ACC112 (cell line): ENCODE measurements at regions not wholly inside any gene's neighbourhood (a gene's known extent, or its start where the extent isn't known, plus 50 kb on each side); places are given as distances from the start of the nearest gene placed in this dataset.

Source experiments
- H2AFZ ChIP-seq: fragments of 200-600 bp; sonication (generic); one replicate; pipeline ENCODE4 v1.6.0; 2017; ENCODE audit warnings: antibody characterized with exemption, low read length; ENCODE audit not compliant: unreplicated experiment
- H3K27ac ChIP-seq: fragments of 200-600 bp; sonication (generic); 2 replicates; pipeline ENCODE4 v1.5.1; 2014; ENCODE audit warnings: low read depth, mild to moderate bottlenecking, antibody characterized with exemption, low read length, moderate library complexity
- H3K27me3 ChIP-seq: fragments of 200-600 bp; sonication (generic); 2 replicates; pipeline ENCODE4 v1.6.1; 2014; ENCODE audit warnings: mild to moderate bottlenecking, antibody characterized with exemption, low read length, moderate library complexity, mixed read lengths; ENCODE audit not compliant: insufficient read depth
- H3K36me3 ChIP-seq: fragments of 200-600 bp; sonication (generic); 2 replicates; pipeline ENCODE4 v1.6.1; 2016; ENCODE audit warnings: mild to moderate bottlenecking, antibody characterized with exemption, low read length, moderate library complexity, mixed read lengths; ENCODE audit not compliant: insufficient read depth
- H3K4me1 ChIP-seq: fragments of 200-600 bp; sonication (generic); one replicate; pipeline ENCODE4 v1.6.1; 2016; ENCODE audit warnings: low read length, mixed read lengths; ENCODE audit not compliant: insufficient read depth, unreplicated experiment, control insufficient read depth
- H3K4me3 ChIP-seq: fragments of 200-600 bp; sonication (generic); 2 replicates; pipeline ENCODE4 v1.5.1; 2014; ENCODE audit warnings: mild to moderate bottlenecking, low read depth, low read length
- H3K79me2 ChIP-seq: fragments of 200-600 bp; sonication (generic); one replicate; pipeline ENCODE4 v1.6.0; 2016; ENCODE audit warnings: low read length; ENCODE audit not compliant: control insufficient read depth, unreplicated experiment, insufficient read depth

- H3K36me3 ChIP-seq, result no peaks in the 10 kb centered on the region
- no peak overlapping the region for H3K4me3 ChIP-seq
- H3K79me2 ChIP-seq, result no peaks in the 10 kb centered on the region
- H3K4me1 ChIP-seq, result peaks cover 33% of the 10 kb centered on the region
- peak overlapping the region; percentile 57 for H3K27ac ChIP-seq
- no peaks in the 10 kb centered on the region for H3K27me3 ChIP-seq
- no peak overlapping the region for H2AFZ ChIP-seq
These were observed 355.0 kb downstream of the ETNK1 start for GRCh38 chr12:22979854-22980469.

- no peak overlapping the region for H3K27ac ChIP-seq
- 0 out of 2 replicates have a peak, but pooled peaks cover 6% of the 10 kb centered on the region for H3K27me3 ChIP-seq
- H3K4me1 ChIP-seq, result peaks cover 18% of the 10 kb centered on the region
- H3K79me2 ChIP-seq, result no peaks in the 10 kb centered on the region
- no peaks in the 10 kb centered on the region for H3K36me3 ChIP-seq
- H2AFZ ChIP-seq, result no peak overlapping the region
- H3K4me3 ChIP-seq, result no peak overlapping the region
These were observed 356.7 kb downstream of the ETNK1 start for GRCh38 chr12:22981711-22982110.

GRCh38 chr12:22982635-22983034 is 357.7 kb downstream of the ETNK1 start:
- Histone ChIP-seq H3K27me3 (peaks cover 13% of the 10 kb centered on the region; the same call in 1 of the 2 replicates), H3K79me2 (no peaks in the 10 kb centered on the region), H3K4me3 (no peak overlapping the region), H3K27ac (no peak overlapping the region), H3K36me3 (no peaks in the 10 kb centered on the region), H2AFZ (no peak overlapping the region), H3K4me1 (peaks cover 18% of the 10 kb centered on the region)

GRCh38 chr12:22986997-22987396 is 362.0 kb downstream of the ETNK1 start:
- no peaks in the 10 kb centered on the region for H3K4me1 ChIP-seq
- no peak overlapping the region for H2AFZ ChIP-seq

GRCh38 chr12:22990501-22990900 is 365.5 kb downstream of the ETNK1 start:
- H3K27ac ChIP-seq, result no peak overlapping the region
- no peak overlapping the region for H3K4me3 ChIP-seq
- no peaks in the 10 kb centered on the region for H3K79me2 ChIP-seq
- H3K36me3 ChIP-seq, result no peaks in the 10 kb centered on the region
- peaks cover 64% of the 10 kb centered on the region; the same call in 1 of the 2 replicates for H3K27me3 ChIP-seq
- no peak overlapping the region for H2AFZ ChIP-seq
- no peaks in the 10 kb centered on the region for H3K4me1 ChIP-seq

More at GRCh38 chr12:22986997-22987396, 362.0 kb downstream of the ETNK1 start:
- Histone ChIP-seq H3K27me3 (peaks cover 42% of the 10 kb centered on the region; the same call in 1 of the 2 replicates), H3K79me2 (no peaks in the 10 kb centered on the region), H3K27ac (no peak overlapping the region), H3K4me3 (no peak overlapping the region), H3K36me3 (no peaks in the 10 kb centered on the region)

GRCh38 chr12:22991250-22991844 is 366.4 kb downstream of the ETNK1 start:
- Histone ChIP-seq H3K27me3 (peaks cover 61% of the 10 kb centered on the region; the same call in 1 of the 2 replicates), H3K79me2 (no peaks in the 10 kb centered on the region), H3K36me3 (no peaks in the 10 kb centered on the region), H3K4me3 (no peak overlapping the region), H2AFZ (no peak overlapping the region), H3K27ac (no peak overlapping the region), H3K4me1 (no peaks in the 10 kb centered on the region)

- Histone ChIP-seq H3K4me1 (no peaks in the 10 kb centered on the region), H3K36me3 (no peaks in the 10 kb centered on the region), H3K4me3 (no peak overlapping the region), H3K27ac (no peak overlapping the region), H2AFZ (no peak overlapping the region), H3K79me2 (no peaks in the 10 kb centered on the region), H3K27me3 (peaks cover 42% of the 10 kb centered on the region; the same call in 1 of the 2 replicates)
These were observed 368.8 kb downstream of the ETNK1 start for GRCh38 chr12:22993609-22994315.

- Histone ChIP-seq H3K79me2 (no peaks in the 10 kb centered on the region), H3K4me1 (no peaks in the 10 kb centered on the region), H3K36me3 (no peaks in the 10 kb centered on the region), H2AFZ (no peak overlapping the region), H3K4me3 (no peak overlapping the region), H3K27ac (no peak overlapping the region), H3K27me3 (peaks cover 41% of the 10 kb centered on the region; the same call in 1 of the 2 replicates)
These were observed 369.3 kb downstream of the ETNK1 start for GRCh38 chr12:22994316-22994675.

- H3K79me2 ChIP-seq, result no peaks in the 10 kb centered on the region
These were observed 376.5 kb downstream of the ETNK1 start for GRCh38 chr12:23001487-23001886.

GRCh38 chr12:23002381-23002780 is 377.4 kb downstream of the ETNK1 start:
- H3K4me1 ChIP-seq, result no peaks in the 10 kb centered on the region
- no peaks in the 10 kb centered on the region for H3K79me2 ChIP-seq
- H3K27ac ChIP-seq, result no peak overlapping the region
- H3K36me3 ChIP-seq, result no peaks in the 10 kb centered on the region
- H2AFZ ChIP-seq, result no peak overlapping the region
- H3K4me3 ChIP-seq, result no peak overlapping the region
- peaks cover 4% of the 10 kb centered on the region; the same call in 1 of the 2 replicates for H3K27me3 ChIP-seq

More at GRCh38 chr12:23001487-23001886, 376.5 kb downstream of the ETNK1 start:
- H3K36me3 ChIP-seq, result no peaks in the 10 kb centered on the region
- H3K4me1 ChIP-seq, result no peaks in the 10 kb centered on the region
- H2AFZ ChIP-seq, result no peak overlapping the region
- H3K4me3 ChIP-seq, result no peak overlapping the region
- H3K27me3 ChIP-seq, result peaks cover 2% of the 10 kb centered on the region; the same call in 1 of the 2 replicates
- H3K27ac ChIP-seq, result no peak overlapping the region
